Prostate gland (tissue), 2 donors: ENCODE measurements at regions not wholly inside any gene's neighbourhood (a gene's known extent, or its start where the extent isn't known, plus 50 kb on each side); places are given as distances from the start of the nearest gene placed in this dataset.

Experiments
- POLR2A ChIP-seq: fragments of 450-650 bp; IDR thresholded peaks from one replicate; pipeline ENCODE4 v1.6.1; 2016; ENCODE audit warnings: antibody characterized with exemption, mild to moderate bottlenecking
- TF ChIP-seq, protein P1 (sequence below), 4 experiments: fragments of 200-600 bp in 2 of 4; fragments of 450-650 bp in 2 of 4; sonication (generic) in 2 of 4; IDR thresholded peaks; 1 replicate in 3 of 4; 2 replicates in 1 of 4; pipeline ENCODE4 v1.5.1; 2016 to 2019; ENCODE audit warnings: antibody characterized with exemption in 4 of 4, mild to moderate bottlenecking in 2 of 4, moderate library complexity in 2 of 4

DNA sequence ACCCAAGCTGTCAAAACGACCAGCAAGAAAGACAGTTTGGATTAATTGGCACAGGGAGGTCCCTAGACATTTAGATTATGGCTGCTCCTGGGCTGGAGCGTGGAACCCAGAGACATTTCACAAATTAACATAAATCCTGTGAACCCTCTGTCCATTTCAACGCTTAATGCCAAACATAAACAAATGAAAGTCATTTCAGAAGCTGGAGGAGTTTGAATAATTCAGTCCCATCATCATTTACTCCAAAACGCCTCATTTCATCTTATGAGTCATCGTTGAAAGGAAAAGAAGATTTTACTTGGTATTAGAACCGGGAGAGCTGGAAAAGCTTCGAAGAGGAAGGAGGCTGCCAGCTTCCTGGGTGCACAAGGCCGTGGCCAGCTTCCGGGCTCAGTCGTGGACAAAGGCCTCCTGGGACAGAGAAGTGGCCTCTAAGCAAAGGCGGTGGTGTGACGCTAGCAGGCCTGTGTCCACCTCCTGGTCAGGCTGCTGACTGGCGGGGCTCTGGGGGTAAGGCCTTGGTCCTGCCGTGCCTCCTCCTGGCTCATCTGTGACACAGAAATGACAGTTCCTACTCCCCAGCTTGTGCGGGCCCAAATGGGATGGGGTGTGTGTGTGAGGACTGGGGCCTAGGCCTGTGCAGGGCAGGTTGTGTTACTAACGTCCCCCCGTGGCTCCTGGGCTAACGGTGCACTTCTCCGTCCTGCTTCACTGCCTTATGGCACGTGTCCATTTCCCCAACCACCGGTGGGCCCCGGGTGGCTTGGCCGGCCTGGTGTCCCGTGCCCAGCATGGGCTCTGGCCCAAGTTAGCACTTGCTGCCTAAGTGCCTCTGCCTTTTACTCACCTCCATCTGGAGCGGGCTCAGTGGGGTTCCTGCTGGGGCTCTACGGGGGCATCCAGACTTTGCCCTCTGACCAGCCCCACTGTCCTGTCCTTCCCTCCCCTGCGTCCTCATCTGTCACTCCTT, 71.6 kb downstream of the RRM2 start:
- TF ChIP-seq, protein P1, sequence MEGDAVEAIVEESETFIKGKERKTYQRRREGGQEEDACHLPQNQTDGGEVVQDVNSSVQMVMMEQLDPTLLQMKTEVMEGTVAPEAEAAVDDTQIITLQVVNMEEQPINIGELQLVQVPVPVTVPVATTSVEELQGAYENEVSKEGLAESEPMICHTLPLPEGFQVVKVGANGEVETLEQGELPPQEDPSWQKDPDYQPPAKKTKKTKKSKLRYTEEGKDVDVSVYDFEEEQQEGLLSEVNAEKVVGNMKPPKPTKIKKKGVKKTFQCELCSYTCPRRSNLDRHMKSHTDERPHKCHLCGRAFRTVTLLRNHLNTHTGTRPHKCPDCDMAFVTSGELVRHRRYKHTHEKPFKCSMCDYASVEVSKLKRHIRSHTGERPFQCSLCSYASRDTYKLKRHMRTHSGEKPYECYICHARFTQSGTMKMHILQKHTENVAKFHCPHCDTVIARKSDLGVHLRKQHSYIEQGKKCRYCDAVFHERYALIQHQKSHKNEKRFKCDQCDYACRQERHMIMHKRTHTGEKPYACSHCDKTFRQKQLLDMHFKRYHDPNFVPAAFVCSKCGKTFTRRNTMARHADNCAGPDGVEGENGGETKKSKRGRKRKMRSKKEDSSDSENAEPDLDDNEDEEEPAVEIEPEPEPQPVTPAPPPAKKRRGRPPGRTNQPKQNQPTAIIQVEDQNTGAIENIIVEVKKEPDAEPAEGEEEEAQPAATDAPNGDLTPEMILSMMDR (IDR thresholded peaks at IDR 0.05) = no peak
- TF ChIP-seq POLR2A = no peak
